IMR-90 (cell line): ENCODE measurements at regions not wholly inside any gene's neighbourhood (a gene's known extent, or its start where the extent isn't known, plus 50 kb on each side); places are given as distances from the start of the nearest gene placed in this dataset.

Source experiments
- ATAC-seq: fragments of 200-7000 bp; cut with Tn5 transposase; 2 replicates; pipeline ENCODE4 v1.9.1; 2020; ENCODE audit warnings: low read depth, mild to moderate bottlenecking, moderate library complexity
- BruUV-seq: library from RNA; stranded (reverse); fragments of 400-500 nt; replicated peaks from 2 replicates; lab custom pipeline; 2021; lab: Mats Ljungman, UMichigan
- CTCF ChIA-PET: fragments of 300-600 bp; formaldehyde crosslinking; extraction: SDS; loops from one replicate; lab custom pipeline; 2021; ENCODE audit warnings: antibody characterized with exemption; lab: Yijun Ruan, JAX
- POLR2A ChIA-PET: fragments of 300-600 bp; sonication (Branson Sonifier 250); formaldehyde crosslinking; loops from one replicate; lab custom pipeline; 2022; ENCODE audit warnings: antibody characterized with exemption; ENCODE audit not compliant: unreplicated experiment; lab: Charles Lee
- DNase-seq: peaks from one replicate; pipeline ENCODE4 v3.0.0; 2013
- H2AFZ ChIP-seq: replicated peaks from 2 replicates; pipeline ENCODE3; 2013; ENCODE audit warnings: low read length, mild to moderate bottlenecking; ENCODE audit not compliant: poor library complexity
- H2AK5ac ChIP-seq: 2 replicates; pipeline ENCODE4 v1.6.1; 2013; ENCODE audit warnings: low read depth, low read length, inconsistent platforms
- H2AK9ac ChIP-seq: replicated peaks from 2 replicates; pipeline ENCODE3; 2013; ENCODE audit warnings: mild to moderate bottlenecking, low read depth, low read length, moderate library complexity; ENCODE audit not compliant: poor library complexity
- H2BK120ac ChIP-seq: 2 replicates; pipeline ENCODE4 v1.6.1; 2013; ENCODE audit warnings: low read depth, low read length, inconsistent platforms
- H2BK15ac ChIP-seq: 3 replicates; pipeline ENCODE4 v1.6.1; 2013; ENCODE audit warnings: low read depth, low read length, inconsistent platforms
- H2BK20ac ChIP-seq: 2 replicates; pipeline ENCODE4 v1.6.1; 2013; ENCODE audit warnings: low read depth, mild to moderate bottlenecking, inconsistent platforms, low read length, moderate library complexity
- H2BK5ac ChIP-seq: 2 replicates; pipeline ENCODE4 v1.6.1; 2013; ENCODE audit warnings: mild to moderate bottlenecking, low read depth, low read length, inconsistent platforms; ENCODE audit not compliant: poor library complexity, severe bottlenecking
- H3K14ac ChIP-seq: replicated peaks from 2 replicates; pipeline ENCODE4 v1.6.1; 2013; ENCODE audit warnings: low read depth, low read length, inconsistent platforms
- H3K18ac ChIP-seq: 2 replicates; pipeline ENCODE4 v1.6.1; 2013; ENCODE audit warnings: low read depth, low read length, control low read depth
- H3K23ac ChIP-seq: 2 replicates; pipeline ENCODE4 v1.6.1; 2013; ENCODE audit warnings: low read depth, low read length, inconsistent platforms
- H3K27ac ChIP-seq: 2 replicates; pipeline ENCODE4 v1.5.1; 2013; ENCODE audit warnings: mild to moderate bottlenecking, control low read depth, low read length; ENCODE audit not compliant: insufficient read depth
- H3K27me3 ChIP-seq: 2 replicates; pipeline ENCODE4 v1.6.1; 2013; ENCODE audit warnings: low read length; ENCODE audit not compliant: control insufficient read depth, insufficient read depth
- H3K36me3 ChIP-seq: 2 replicates; pipeline ENCODE4 v1.6.1; 2013; ENCODE audit warnings: low read length, mixed read lengths; ENCODE audit not compliant: control insufficient read depth, insufficient read depth
- H3K4ac ChIP-seq: 2 replicates; pipeline ENCODE4 v1.6.1; 2013; ENCODE audit warnings: low read depth, low read length, inconsistent platforms
- H3K4me1 ChIP-seq: 2 replicates; pipeline ENCODE4 v1.6.1; 2013; ENCODE audit warnings: low read length, mixed read lengths; ENCODE audit not compliant: control insufficient read depth, insufficient read depth
- H3K4me2 ChIP-seq: 2 replicates; pipeline ENCODE4 v1.6.1; 2013; ENCODE audit warnings: low read depth, mild to moderate bottlenecking, control low read depth, low read length, moderate library complexity
- H3K4me3 ChIP-seq: 2 replicates; pipeline ENCODE4 v1.5.1; 2013; ENCODE audit warnings: low read depth, mild to moderate bottlenecking, control low read depth, low read length, moderate library complexity; ENCODE audit not compliant: insufficient read depth
- H3K56ac ChIP-seq: 2 replicates; pipeline ENCODE4 v1.6.1; 2013; ENCODE audit warnings: low read length, inconsistent platforms; ENCODE audit not compliant: insufficient read depth; ENCODE audit errors: extremely low read depth
- H3K79me1 ChIP-seq, 2 experiments: 2 replicates each; pipeline ENCODE4 v1.6.1; 2013; ENCODE audit warnings: low read length in 2 of 2, inconsistent platforms in 1 of 2, low read depth in 1 of 2
- H3K9ac ChIP-seq: 2 replicates; pipeline ENCODE4 v1.6.1; 2013; ENCODE audit warnings: low read depth, low read length, control low read depth
- H3K9me1 ChIP-seq: 2 replicates; pipeline ENCODE4 v1.6.1; 2013; ENCODE audit warnings: low read length, inconsistent platforms; ENCODE audit not compliant: insufficient read depth
- H3K9me3 ChIP-seq: 2 replicates; pipeline ENCODE4 v1.6.1; 2013; ENCODE audit warnings: low read length; ENCODE audit not compliant: control insufficient read depth, insufficient read depth
- H4K20me1 ChIP-seq: 2 replicates; pipeline ENCODE4 v1.6.1; 2013; ENCODE audit warnings: low read length, inconsistent platforms; ENCODE audit not compliant: insufficient read depth
- H4K5ac ChIP-seq: 2 replicates; pipeline ENCODE4 v1.6.1; 2013; ENCODE audit warnings: mild to moderate bottlenecking, low read depth, low read length, control low read depth
- H4K8ac ChIP-seq, 2 experiments: 2 replicates each; pipeline ENCODE4 v1.6.1; 2013; ENCODE audit warnings: low read depth in 2 of 2, low read length in 2 of 2, control low read depth in 1 of 2, inconsistent platforms in 1 of 2
- H4K91ac ChIP-seq: 2 replicates; pipeline ENCODE4 v1.6.1; 2013; ENCODE audit warnings: low read depth, low read length, inconsistent platforms; ENCODE audit not compliant: insufficient read depth
- BHLHE40 ChIP-seq: fragments of 150-350 bp; IDR thresholded peaks from 2 replicates; pipeline ENCODE4 v1.6.1; 2016; ENCODE audit warnings: mild to moderate bottlenecking, low read depth, low read length
- CHD1 ChIP-seq: IDR thresholded peaks from 2 replicates; pipeline ENCODE4 v1.6.1; 2012; ENCODE audit warnings: low read depth, low read length, improper control_type of control experiment
- CTCF ChIP-seq: conservative IDR thresholded peaks from 2 replicates; pipeline ENCODE4 v1.5.1; 2012; ENCODE audit warnings: mild to moderate bottlenecking, low read depth, low read length, improper control_type of control experiment
- ELK1 ChIP-seq: fragments of 150-350 bp; IDR thresholded peaks from 2 replicates; pipeline ENCODE4 v1.6.1; 2016; ENCODE audit warnings: low read depth, mild to moderate bottlenecking, low read length, moderate library complexity, borderline replicate concordance
- MAFK ChIP-seq: IDR thresholded peaks from 2 replicates; pipeline ENCODE4 v1.6.1; 2012; ENCODE audit warnings: low read depth, low read length, improper control_type of control experiment
- MAZ ChIP-seq: IDR thresholded peaks from 2 replicates; pipeline ENCODE4 v1.6.1; 2012; ENCODE audit warnings: low read depth, mild to moderate bottlenecking, low read length, improper control_type of control experiment, moderate library complexity, borderline replicate concordance
- MXI1 ChIP-seq: IDR thresholded peaks from 2 replicates; pipeline ENCODE4 v1.6.1; 2012; ENCODE audit warnings: low read depth, mild to moderate bottlenecking, low read length, moderate library complexity, borderline replicate concordance
- NFE2L2 ChIP-seq: fragments of 150-350 bp; IDR thresholded peaks from 2 replicates; pipeline ENCODE4 v1.6.1; 2016; ENCODE audit warnings: low read depth, mild to moderate bottlenecking, low read length
- POLR2A ChIP-seq: IDR thresholded peaks from 2 replicates; pipeline ENCODE4 v1.6.1; 2012; ENCODE audit warnings: mild to moderate bottlenecking, low read depth, low read length
- RAD21 ChIP-seq: IDR thresholded peaks from 2 replicates; pipeline ENCODE4 v1.6.1; 2012; ENCODE audit warnings: low read length, improper control_type of control experiment
- RCOR1 ChIP-seq: IDR thresholded peaks from 2 replicates; pipeline ENCODE4 v1.6.1; 2012; ENCODE audit warnings: mild to moderate bottlenecking, low read length, improper control_type of control experiment; ENCODE audit not compliant: insufficient replicate concordance
- SMC3 ChIP-seq: fragments of 150-350 bp; IDR thresholded peaks from 2 replicates; pipeline ENCODE4 v1.6.1; 2016; ENCODE audit warnings: low read depth, mild to moderate bottlenecking, antibody characterized with exemption, low read length, moderate library complexity
- WGBS, 2 experiments: methylation state at CpG; one replicate each; pipeline versions ENCODE4 v1.1.5 to v1.1.7; 2013; ENCODE audit warnings: missing lambda C conversion rate in 2 of 2; ENCODE audit not compliant: insufficient read length in 1 of 2; ENCODE audit errors: extremely low coverage in 2 of 2; 5-methylcytosine and 5-hydroxymethylcytosine counted together
- dilution Hi-C: fragments of 300-500 bp; cut with HindIII; formaldehyde crosslinking; loops from one replicate; pipeline ENCODE4 v1.14.3; 2018; ENCODE audit warnings: low sequenced_read_pairs; ENCODE audit not compliant: unreplicated experiment
- in situ Hi-C: fragments of 300-500 bp; cut with MboI; formaldehyde crosslinking; loops from 3 replicates; pipeline ENCODE4 v1.14.3; 2019; ENCODE audit warnings: low sequenced_read_pairs, inconsistent platforms, mixed read lengths
- intact Hi-C: fragments of 100-400 bp; cut with micrococcal nuclease; formaldehyde crosslinking; loops from 2 replicates; pipeline ENCODE4 v1.10.0; 2022

GRCh38 chr11:70951139-70951804 lies 301.1 kb downstream of the SHANK2 start:
- no peak for DNase-seq
- Histone ChIP-seq H3K4me3 (no peak overlapping the region), H2BK5ac (no peak overlapping the region), H3K36me3 (no peaks in the 10 kb centered on the region), H3K4me1 (no peaks in the 10 kb centered on the region), H3K56ac (no peak overlapping the region), H4K8ac (no peak overlapping the region), H3K9me1 (no peaks in the 10 kb centered on the region), H2AK9ac (no peak overlapping the region), H4K20me1 (no peaks in the 10 kb centered on the region; the same call in 1 of the 2 replicates), H3K4ac (no peak overlapping the region), H3K27me3 (no peaks in the 10 kb centered on the region), H3K14ac (no peak overlapping the region), H3K9me3 (no peaks in the 10 kb centered on the region; the same call in 1 of the 2 replicates), H3K79me1 (no peaks in the 10 kb centered on the region; a peak in 1 of 4 replicates), H2BK120ac (no peak overlapping the region), H3K18ac (no peak overlapping the region), H3K4me2 (no peak overlapping the region), H2AK5ac (no peak overlapping the region), H4K5ac (no peak overlapping the region), H2BK15ac (no peak overlapping the region), H4K91ac (no peak overlapping the region), H2BK20ac (no peak overlapping the region), H3K9ac (no peak overlapping the region), H3K23ac (no peak overlapping the region), H2AFZ (no peak overlapping the region), H3K27ac (no peak overlapping the region)
- BruUV-seq, result no TSS peak
- ChIA-PET POLR2A (no interaction called here), CTCF (no interaction called here)
- dilution Hi-C loops (no loop called here), intact Hi-C loops (no loop called here), in situ Hi-C loops (no loop called here)
- TF ChIP-seq RCOR1 (no peak), ELK1 (no peak), RAD21 (no peak), BHLHE40 (no peak), SMC3 (no peak), POLR2A (no peak), MAZ (no peak), MXI1 (no peak), MAFK (no peak), CTCF (no peak), NFE2L2 (no peak), CHD1 (no peak)
- 84% methylated on average over 8 of the region's 11 CpGs; no CpG with 5 or more reads in 1 of the 2 experiments for WGBS, 2 experiments
- ATAC-seq, result no peak
